Muscle layer of colon (tissue), 2 donors: ENCODE measurements at regions not wholly inside any gene's neighbourhood (a gene's known extent, or its start where the extent isn't known, plus 50 kb on each side); places are given as distances from the start of the nearest gene placed in this dataset.

Source experiments
- H3K27ac ChIP-seq: one replicate; pipeline ENCODE4 v1.7.0; 2013; ENCODE audit warnings: low read depth, mild to moderate bottlenecking, low read length, moderate library complexity
- H3K27me3 ChIP-seq, 2 donors: one replicate each; pipeline ENCODE4 v1.7.0; 2013; ENCODE audit warnings: low read length in 2 of 2, mild to moderate bottlenecking in 2 of 2; ENCODE audit not compliant: insufficient read depth in 2 of 2, control insufficient read depth in 1 of 2
- H3K36me3 ChIP-seq: one replicate; pipeline ENCODE4 v1.7.0; 2013; ENCODE audit warnings: mild to moderate bottlenecking, low read length; ENCODE audit not compliant: insufficient read depth
- H3K4me1 ChIP-seq: one replicate; pipeline ENCODE4 v1.7.0; 2013; ENCODE audit warnings: mild to moderate bottlenecking, low read length; ENCODE audit not compliant: insufficient read depth
- H3K4me3 ChIP-seq, 2 donors: one replicate each; pipeline ENCODE4 v1.7.0; 2013; ENCODE audit warnings: low read length in 2 of 2, low read depth in 1 of 2, mild to moderate bottlenecking in 1 of 2, moderate library complexity in 1 of 2
- H3K9ac ChIP-seq: one replicate; pipeline ENCODE4 v1.7.0; 2013; ENCODE audit warnings: low read length
- H3K9me3 ChIP-seq: one replicate; pipeline ENCODE4 v1.7.0; 2013; ENCODE audit warnings: mild to moderate bottlenecking, low read length
- donor health status: abdominal sarcoma.
- donor health status: Adenocarcinoma of cecum.

GRCh38 chr14:53537422-53538315 lies 384.5 kb upstream of the DDHD1 start:
- no peaks in the 10 kb centered on the region for H3K36me3 ChIP-seq
- H3K9ac ChIP-seq = no peak overlapping the region
- H3K4me3 ChIP-seq = no peak overlapping the region
- peaks cover 45% of the 10 kb centered on the region for H3K4me1 ChIP-seq
- no peaks in the 10 kb centered on the region for H3K27me3 ChIP-seq
- H3K27ac ChIP-seq = peak overlapping the region; percentile 31
- no peaks in the 10 kb centered on the region for H3K9me3 ChIP-seq

- no peaks in the 10 kb centered on the region for H3K36me3 ChIP-seq
- H3K9me3 ChIP-seq = no peaks in the 10 kb centered on the region
- no peak overlapping the region for H3K4me3 ChIP-seq
- no peak overlapping the region for H3K27ac ChIP-seq
- H3K27me3 ChIP-seq = no peaks in the 10 kb centered on the region
- peaks cover 39% of the 10 kb centered on the region for H3K4me1 ChIP-seq
- H3K9ac ChIP-seq = no peak overlapping the region
These were observed 383.3 kb upstream of the DDHD1 start for GRCh38 chr14:53536446-53536845.

- Histone ChIP-seq H3K27me3 (no peaks in the 10 kb centered on the region), H3K36me3 (no peaks in the 10 kb centered on the region), H3K9ac (no peak overlapping the region), H3K4me1 (peaks cover 24% of the 10 kb centered on the region), H3K27ac (no peak overlapping the region), H3K4me3 (no peak overlapping the region), H3K9me3 (no peaks in the 10 kb centered on the region)
These were observed 381.7 kb upstream of the DDHD1 start for GRCh38 chr14:53534841-53535240.

- Histone ChIP-seq H3K27ac (no peak overlapping the region), H3K9ac (no peak overlapping the region), H3K9me3 (no peaks in the 10 kb centered on the region), H3K4me3 (no peak overlapping the region), H3K36me3 (no peaks in the 10 kb centered on the region), H3K4me1 (peaks cover 15% of the 10 kb centered on the region), H3K27me3 (no peaks in the 10 kb centered on the region)
These were observed 380.4 kb upstream of the DDHD1 start for GRCh38 chr14:53533384-53533970.

- Histone ChIP-seq H3K9me3 (no peaks in the 10 kb centered on the region), H3K4me3 (no peak overlapping the region), H3K4me1 (peaks cover 9% of the 10 kb centered on the region), H3K9ac (no peak overlapping the region), H3K27me3 (no peaks in the 10 kb centered on the region), H3K27ac (no peak overlapping the region), H3K36me3 (no peaks in the 10 kb centered on the region)
These were observed 379.7 kb upstream of the DDHD1 start for GRCh38 chr14:53532853-53533252.

- Histone ChIP-seq H3K4me1 (no peaks in the 10 kb centered on the region), H3K27ac (no peak overlapping the region)
These were observed 378.6 kb upstream of the DDHD1 start for GRCh38 chr14:53531730-53532129.

GRCh38 chr14:53531156-53531555 lies 378.0 kb upstream of the DDHD1 start:
- H3K4me1 ChIP-seq = no peaks in the 10 kb centered on the region
- no peaks in the 10 kb centered on the region for H3K9me3 ChIP-seq
- H3K9ac ChIP-seq = no peak overlapping the region
- no peaks in the 10 kb centered on the region for H3K27me3 ChIP-seq
- H3K27ac ChIP-seq = no peak overlapping the region
- H3K36me3 ChIP-seq = no peaks in the 10 kb centered on the region
- H3K4me3 ChIP-seq = no peak overlapping the region

More at GRCh38 chr14:53531730-53532129, 378.6 kb upstream of the DDHD1 start:
- no peaks in the 10 kb centered on the region for H3K36me3 ChIP-seq
- no peak overlapping the region for H3K4me3 ChIP-seq
- no peak overlapping the region for H3K9ac ChIP-seq
- no peaks in the 10 kb centered on the region for H3K27me3 ChIP-seq
- no peaks in the 10 kb centered on the region for H3K9me3 ChIP-seq

- Histone ChIP-seq H3K9ac (no peak overlapping the region), H3K27me3 (no peaks in the 10 kb centered on the region), H3K4me1 (no peaks in the 10 kb centered on the region), H3K4me3 (no peak overlapping the region), H3K27ac (no peak overlapping the region), H3K9me3 (no peaks in the 10 kb centered on the region), H3K36me3 (no peaks in the 10 kb centered on the region)
These were observed 376.4 kb upstream of the DDHD1 start for GRCh38 chr14:53529519-53529918.

- H3K27me3 ChIP-seq = no peaks in the 10 kb centered on the region
- H3K9ac ChIP-seq = no peak overlapping the region
- no peak overlapping the region for H3K4me3 ChIP-seq
- H3K9me3 ChIP-seq = no peaks in the 10 kb centered on the region
- H3K4me1 ChIP-seq = no peaks in the 10 kb centered on the region
- no peak overlapping the region for H3K27ac ChIP-seq
- H3K36me3 ChIP-seq = no peaks in the 10 kb centered on the region
These were observed 375.1 kb upstream of the DDHD1 start for GRCh38 chr14:53528185-53528671.

- Histone ChIP-seq H3K27ac (no peak overlapping the region), H3K9ac (no peak overlapping the region), H3K27me3 (no peaks in the 10 kb centered on the region), H3K4me3 (no peak overlapping the region), H3K36me3 (no peaks in the 10 kb centered on the region), H3K9me3 (no peaks in the 10 kb centered on the region), H3K4me1 (no peaks in the 10 kb centered on the region)
These were observed 373.1 kb upstream of the DDHD1 start for GRCh38 chr14:53526200-53526599.

- Histone ChIP-seq H3K27me3 (no peaks in the 10 kb centered on the region), H3K9ac (no peak overlapping the region), H3K27ac (no peak overlapping the region), H3K9me3 (no peaks in the 10 kb centered on the region), H3K36me3 (no peaks in the 10 kb centered on the region), H3K4me3 (no peak overlapping the region), H3K4me1 (no peaks in the 10 kb centered on the region)
These were observed 372.5 kb upstream of the DDHD1 start for GRCh38 chr14:53525608-53526007.
